ENCODE measurements at regions not wholly inside any gene's neighbourhood (a gene's known extent, or its start where the extent isn't known, plus 50 kb on each side); places are given as distances from the start of the nearest gene placed in this dataset.

DNA sequence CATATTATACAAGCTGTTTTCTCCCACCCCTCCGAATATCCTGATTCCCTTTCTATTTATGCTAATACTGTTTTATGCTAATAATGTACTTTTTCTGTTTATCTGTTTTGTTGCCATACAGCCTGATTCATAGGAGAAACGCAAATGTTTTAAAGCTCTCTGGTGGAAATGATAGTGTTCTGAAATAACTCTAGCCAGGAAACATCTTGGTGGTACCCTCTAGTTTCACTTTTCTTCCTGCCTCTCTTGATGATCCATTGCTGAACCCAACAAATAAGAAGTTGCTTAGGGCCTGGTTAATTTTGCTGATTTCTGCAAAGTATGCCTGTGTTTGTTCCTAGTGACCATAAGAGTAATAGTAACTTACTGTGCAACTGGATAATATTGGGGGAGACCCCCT lies 148.4 kb upstream of the KCTD1 start:
- Histone ChIP-seq H3K9me3 (ENCODE audit: low read length) (no peaks in the 10 kb centered on the region), H3K27ac (ENCODE audit: low read depth, low read length) (no peak overlapping the region), H3K27me3 (ENCODE audit: control insufficient read depth in 1 of 2, insufficient read depth in 2 of 2, low read length in 2 of 2) (no peaks in the 10 kb centered on the region), H3K9ac (ENCODE audit: low read length) (no peak overlapping the region), H3K36me3 (ENCODE audit: insufficient read depth, low read length) (no peaks in the 10 kb centered on the region), H3K4me3 (ENCODE audit: low read depth in 1 of 2, low read length in 2 of 2) (no peak overlapping the region), H3K4me1 (ENCODE audit: insufficient read depth, low read length) (no peaks in the 10 kb centered on the region)

GRCh38 chr18:26696308-26696707 lies 148.0 kb upstream of the KCTD1 start:
- Histone ChIP-seq H3K9me3 (ENCODE audit: low read length) (no peaks in the 10 kb centered on the region), H3K9ac (ENCODE audit: low read length) (no peak overlapping the region), H3K4me3 (ENCODE audit: low read depth in 1 of 2, low read length in 2 of 2) (no peak overlapping the region), H3K4me1 (ENCODE audit: insufficient read depth, low read length) (no peaks in the 10 kb centered on the region), H3K27me3 (ENCODE audit: control insufficient read depth in 1 of 2, insufficient read depth in 2 of 2, low read length in 2 of 2) (no peaks in the 10 kb centered on the region), H3K27ac (ENCODE audit: low read depth, low read length) (no peak overlapping the region), H3K36me3 (ENCODE audit: insufficient read depth, low read length) (no peaks in the 10 kb centered on the region)

DNA sequence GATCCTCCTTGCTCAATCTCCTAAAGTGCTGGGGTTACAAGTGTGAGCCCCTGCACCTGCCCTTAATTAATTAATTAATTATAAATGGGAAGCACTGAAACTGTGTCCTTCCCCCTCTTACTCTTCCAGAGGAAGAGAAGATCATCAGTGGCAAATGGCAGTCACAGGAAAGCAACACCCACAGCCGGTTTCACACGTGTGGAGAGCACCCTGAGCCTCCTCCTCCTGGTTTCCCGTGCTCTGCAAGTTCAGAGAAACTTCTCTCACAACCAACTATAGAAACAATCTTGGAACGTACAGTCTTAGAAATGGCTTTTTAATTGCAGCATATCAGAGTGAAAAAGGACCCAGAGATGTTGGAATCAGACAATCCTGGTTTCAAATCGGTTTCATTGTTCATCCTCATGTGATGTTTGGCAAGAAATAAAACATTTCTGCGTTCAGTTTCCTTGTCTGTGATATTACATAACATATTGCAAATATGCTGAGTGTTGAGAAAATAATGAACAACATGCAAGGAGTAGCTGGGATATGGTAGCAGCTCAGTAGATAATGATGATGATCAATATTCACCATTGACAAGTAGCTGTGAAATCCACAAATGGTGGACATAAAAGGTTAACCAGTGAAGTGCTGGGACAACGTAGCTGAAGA lies 141.0 kb upstream of the KCTD1 start:
- Histone ChIP-seq H3K4me1 (ENCODE audit: insufficient read depth, low read length) (no peaks in the 10 kb centered on the region), H3K9ac (ENCODE audit: low read length) (no peak overlapping the region), H3K9me3 (ENCODE audit: low read length) (no peaks in the 10 kb centered on the region), H3K36me3 (ENCODE audit: insufficient read depth, low read length) (no peaks in the 10 kb centered on the region), H3K27me3 (ENCODE audit: control insufficient read depth in 1 of 2, insufficient read depth in 2 of 2, low read length in 2 of 2) (no peaks in the 10 kb centered on the region), H3K27ac (ENCODE audit: low read depth, low read length) (no peak overlapping the region), H3K4me3 (ENCODE audit: low read depth in 1 of 2, low read length in 2 of 2) (no peak overlapping the region)

DNA sequence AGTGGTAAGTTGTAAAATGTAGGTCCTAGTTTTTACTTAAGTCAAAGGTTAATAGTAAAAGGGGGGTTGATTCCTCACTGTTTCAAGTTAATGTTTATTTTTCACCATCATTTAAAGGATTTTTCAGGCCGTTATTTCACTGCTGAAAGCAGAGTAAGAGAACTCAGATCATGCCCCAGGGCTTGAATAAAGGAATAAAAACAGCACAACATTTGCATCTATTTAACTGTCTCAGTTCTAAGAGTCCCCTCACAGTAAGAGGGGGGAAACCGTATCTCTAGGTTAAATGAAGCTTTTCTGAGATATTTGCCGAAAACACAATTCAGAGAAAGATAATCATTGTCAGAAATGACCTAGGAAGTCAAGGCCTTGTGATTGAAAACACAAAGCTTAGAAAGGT lies 138.2 kb upstream of the KCTD1 start:
- no peak overlapping the region for H3K27ac ChIP-seq (ENCODE audit: low read depth, low read length)

DNA sequence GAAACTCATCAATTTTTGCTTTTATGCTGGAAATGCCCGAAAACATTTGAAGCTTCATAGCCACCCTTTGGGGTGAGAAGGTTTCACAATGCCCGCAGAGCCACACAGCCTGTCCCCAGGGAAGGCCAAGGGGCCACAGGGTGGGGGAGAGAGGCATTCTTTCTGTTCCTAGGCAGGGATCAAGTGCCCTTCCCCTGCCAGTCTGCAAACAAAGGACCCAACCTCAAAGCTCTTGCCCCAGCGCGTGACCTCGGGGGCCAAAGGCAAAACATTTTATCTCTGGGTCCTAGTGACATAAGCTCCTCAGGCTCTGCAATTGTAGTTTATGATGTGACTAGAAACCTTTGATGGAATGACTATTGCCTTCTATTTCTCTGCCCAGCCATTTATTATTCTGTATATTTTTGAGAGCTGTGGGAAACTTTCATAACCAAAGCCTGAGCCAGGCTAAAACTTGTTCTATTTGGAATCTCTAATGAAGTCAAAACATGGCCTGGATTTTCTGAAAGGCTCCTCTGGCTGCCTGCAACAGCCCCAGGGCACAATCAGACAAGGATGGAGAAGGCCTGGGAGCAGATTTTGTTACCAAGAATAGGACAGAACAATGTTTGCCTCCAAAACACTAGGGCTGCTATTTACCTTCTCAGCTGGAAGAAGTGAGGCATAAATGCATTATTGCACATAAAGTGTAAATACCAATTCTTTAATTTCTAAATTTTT lies 137.2 kb upstream of the KCTD1 start:
- H3K27ac ChIP-seq (ENCODE audit: low read depth, low read length): no peak overlapping the region
- no peaks in the 10 kb centered on the region for H3K4me1 ChIP-seq (ENCODE audit: insufficient read depth, low read length)
- no peaks in the 10 kb centered on the region for H3K9me3 ChIP-seq (ENCODE audit: low read length)
- H3K9ac ChIP-seq (ENCODE audit: low read length): no peak overlapping the region
- no peaks in the 10 kb centered on the region for H3K36me3 ChIP-seq (ENCODE audit: insufficient read depth, low read length)
- H3K27me3 ChIP-seq (ENCODE audit: control insufficient read depth in 1 of 2, insufficient read depth in 2 of 2, low read length in 2 of 2): no peaks in the 10 kb centered on the region
- no peak overlapping the region for H3K4me3 ChIP-seq (ENCODE audit: low read depth in 1 of 2, low read length in 2 of 2)

More for the DNA sequence above, 138.2 kb upstream of the KCTD1 start:
- H3K9me3 ChIP-seq (ENCODE audit: low read length): no peaks in the 10 kb centered on the region
- no peaks in the 10 kb centered on the region for H3K4me1 ChIP-seq (ENCODE audit: insufficient read depth, low read length)
- no peaks in the 10 kb centered on the region for H3K36me3 ChIP-seq (ENCODE audit: insufficient read depth, low read length)
- no peaks in the 10 kb centered on the region for H3K27me3 ChIP-seq (ENCODE audit: control insufficient read depth in 1 of 2, insufficient read depth in 2 of 2, low read length in 2 of 2)
- H3K4me3 ChIP-seq (ENCODE audit: low read depth in 1 of 2, low read length in 2 of 2): no peak overlapping the region
- no peak overlapping the region for H3K9ac ChIP-seq (ENCODE audit: low read length)

DNA sequence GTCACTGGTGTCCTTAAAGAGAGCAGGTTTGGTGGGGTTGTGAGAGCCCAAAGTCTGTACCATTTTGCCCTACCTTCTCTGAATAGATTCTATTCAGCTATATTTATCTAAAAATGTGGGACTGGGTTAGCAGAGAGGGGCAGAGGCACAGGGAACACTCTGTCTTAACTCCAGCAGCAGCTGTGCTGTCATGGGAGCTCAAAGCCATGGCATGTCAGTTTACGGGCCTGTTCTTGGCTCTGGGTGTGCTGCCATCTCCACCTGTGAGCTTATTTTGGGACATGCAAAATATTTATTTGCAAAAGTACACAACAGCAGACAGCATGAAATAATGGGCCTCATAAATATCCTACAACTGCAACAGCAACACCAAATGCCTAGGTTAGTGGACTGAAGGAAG lies 129.6 kb upstream of the KCTD1 start:
- Histone ChIP-seq H3K4me3 (ENCODE audit: low read depth in 1 of 2, low read length in 2 of 2) (no peak overlapping the region), H3K27ac (ENCODE audit: low read depth, low read length) (no peak overlapping the region), H3K36me3 (ENCODE audit: insufficient read depth, low read length) (no peaks in the 10 kb centered on the region), H3K9me3 (ENCODE audit: low read length) (no peaks in the 10 kb centered on the region), H3K27me3 (ENCODE audit: control insufficient read depth in 1 of 2, insufficient read depth in 2 of 2, low read length in 2 of 2) (no peaks in the 10 kb centered on the region), H3K9ac (ENCODE audit: low read length) (no peak overlapping the region), H3K4me1 (ENCODE audit: insufficient read depth, low read length) (no peaks in the 10 kb centered on the region)

GRCh38 chr18:26667046-26667445 lies 118.7 kb upstream of the KCTD1 start:
- Histone ChIP-seq H3K4me3 (ENCODE audit: low read depth in 1 of 2, low read length in 2 of 2) (no peak overlapping the region), H3K36me3 (ENCODE audit: insufficient read depth, low read length) (no peaks in the 10 kb centered on the region), H3K27me3 (ENCODE audit: control insufficient read depth in 1 of 2, insufficient read depth in 2 of 2, low read length in 2 of 2) (no peaks in the 10 kb centered on the region), H3K27ac (ENCODE audit: low read depth, low read length) (no peak overlapping the region), H3K9me3 (ENCODE audit: low read length) (no peaks in the 10 kb centered on the region), H3K4me1 (ENCODE audit: insufficient read depth, low read length) (no peaks in the 10 kb centered on the region), H3K9ac (ENCODE audit: low read length) (no peak overlapping the region)

DNA sequence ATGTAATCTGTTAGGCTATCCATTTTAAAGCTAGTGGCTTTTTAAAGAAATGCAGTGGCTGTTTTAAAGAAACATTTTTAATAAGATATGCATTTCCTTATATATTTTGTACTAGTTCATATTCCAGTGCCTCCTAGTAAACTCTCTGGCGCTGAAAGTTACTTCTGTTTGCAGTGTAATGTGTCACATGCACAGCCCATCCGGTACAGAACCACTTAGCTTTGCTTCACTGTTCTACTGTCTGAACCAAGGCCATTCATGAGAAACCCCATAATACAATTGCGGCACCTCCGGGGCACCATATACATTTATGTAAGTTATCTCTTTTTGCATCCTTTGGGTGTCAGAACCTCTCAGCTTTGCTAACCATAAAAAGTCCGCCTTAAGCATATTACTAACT lies 114.6 kb upstream of the KCTD1 start:
- H3K4me1 ChIP-seq (ENCODE audit: insufficient read depth, low read length): peaks cover 5% of the 10 kb centered on the region
- H3K36me3 ChIP-seq (ENCODE audit: insufficient read depth, low read length): no peaks in the 10 kb centered on the region
- H3K27me3 ChIP-seq (ENCODE audit: control insufficient read depth in 1 of 2, insufficient read depth in 2 of 2, low read length in 2 of 2): no peaks in the 10 kb centered on the region
- H3K27ac ChIP-seq (ENCODE audit: low read depth, low read length): no peak overlapping the region
- H3K9me3 ChIP-seq (ENCODE audit: low read length): no peaks in the 10 kb centered on the region
- no peak overlapping the region for H3K4me3 ChIP-seq (ENCODE audit: low read depth in 1 of 2, low read length in 2 of 2)
- no peak overlapping the region for H3K9ac ChIP-seq (ENCODE audit: low read length)

DNA sequence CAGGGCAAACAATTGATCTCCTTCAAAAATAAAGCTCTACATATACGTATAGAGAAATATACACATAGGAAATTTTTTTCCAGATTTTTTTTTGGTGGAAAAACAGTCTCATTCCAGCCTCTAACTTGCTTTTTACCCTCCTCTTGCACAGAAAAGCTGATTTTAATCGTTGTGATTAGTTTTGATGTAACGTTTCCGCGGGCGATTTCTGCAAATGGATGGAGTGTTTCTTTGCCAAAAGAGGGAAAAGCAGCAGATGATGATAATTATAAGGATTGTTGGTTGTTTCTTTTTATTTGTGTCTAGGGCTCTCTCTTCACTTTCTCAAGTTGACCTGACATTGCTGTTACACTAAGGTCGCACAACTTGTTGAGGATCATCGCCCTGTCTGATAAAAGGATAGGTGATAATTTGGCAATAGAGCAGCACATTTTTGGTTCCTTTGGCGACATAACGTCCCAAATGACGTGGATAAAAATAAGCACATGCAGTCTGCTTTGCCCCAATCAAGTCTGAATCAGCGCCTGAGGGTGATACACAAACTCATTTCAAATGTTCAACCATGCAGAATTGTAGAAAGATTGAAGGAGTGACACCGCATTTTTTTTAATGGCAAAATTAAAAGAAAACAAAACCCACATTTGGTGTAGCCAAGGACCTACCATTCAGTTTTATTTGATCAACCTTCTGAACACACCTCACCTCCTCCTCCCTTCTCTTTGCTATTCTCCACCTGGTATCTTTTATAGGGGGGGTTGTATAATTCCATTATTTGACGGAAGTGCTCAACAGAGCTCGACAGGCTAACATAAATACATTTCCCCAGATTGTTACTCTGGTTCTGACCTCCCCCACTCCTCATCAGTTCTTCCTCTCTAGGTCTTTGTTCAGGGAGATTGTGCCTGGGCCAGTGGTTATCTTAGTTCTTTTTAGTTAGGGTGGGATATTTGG lies 109.6 kb upstream of the KCTD1 start:
- Histone ChIP-seq H3K9me3 (ENCODE audit: low read length) (no peaks in the 10 kb centered on the region), H3K27me3 (ENCODE audit: control insufficient read depth in 1 of 2, insufficient read depth in 2 of 2, low read length in 2 of 2) (no peaks in the 10 kb centered on the region), H3K4me3 (ENCODE audit: low read depth in 1 of 2, low read length in 2 of 2) (peak overlapping the region; percentile 72 to 73), H3K36me3 (ENCODE audit: insufficient read depth, low read length) (no peaks in the 10 kb centered on the region), H3K27ac (ENCODE audit: low read depth, low read length) (peak overlapping the region; percentile 78), H3K4me1 (ENCODE audit: insufficient read depth, low read length) (peaks cover 22% of the 10 kb centered on the region), H3K9ac (ENCODE audit: low read length) (peak overlapping the region; percentile 11)

GRCh38 chr18:26656944-26657536 lies 108.7 kb upstream of the KCTD1 start:
- H3K9ac ChIP-seq (ENCODE audit: low read length): peak overlapping the region; percentile 11
- no peaks in the 10 kb centered on the region for H3K27me3 ChIP-seq (ENCODE audit: control insufficient read depth in 1 of 2, insufficient read depth in 2 of 2, low read length in 2 of 2)
- no peaks in the 10 kb centered on the region for H3K36me3 ChIP-seq (ENCODE audit: insufficient read depth, low read length)
- peak overlapping the region; percentile 78 for H3K27ac ChIP-seq (ENCODE audit: low read depth, low read length)
- H3K4me3 ChIP-seq (ENCODE audit: low read depth in 1 of 2, low read length in 2 of 2): peak overlapping the region; percentile 72 to 73
- no peaks in the 10 kb centered on the region for H3K9me3 ChIP-seq (ENCODE audit: low read length)
- H3K4me1 ChIP-seq (ENCODE audit: insufficient read depth, low read length): peaks cover 22% of the 10 kb centered on the region

DNA sequence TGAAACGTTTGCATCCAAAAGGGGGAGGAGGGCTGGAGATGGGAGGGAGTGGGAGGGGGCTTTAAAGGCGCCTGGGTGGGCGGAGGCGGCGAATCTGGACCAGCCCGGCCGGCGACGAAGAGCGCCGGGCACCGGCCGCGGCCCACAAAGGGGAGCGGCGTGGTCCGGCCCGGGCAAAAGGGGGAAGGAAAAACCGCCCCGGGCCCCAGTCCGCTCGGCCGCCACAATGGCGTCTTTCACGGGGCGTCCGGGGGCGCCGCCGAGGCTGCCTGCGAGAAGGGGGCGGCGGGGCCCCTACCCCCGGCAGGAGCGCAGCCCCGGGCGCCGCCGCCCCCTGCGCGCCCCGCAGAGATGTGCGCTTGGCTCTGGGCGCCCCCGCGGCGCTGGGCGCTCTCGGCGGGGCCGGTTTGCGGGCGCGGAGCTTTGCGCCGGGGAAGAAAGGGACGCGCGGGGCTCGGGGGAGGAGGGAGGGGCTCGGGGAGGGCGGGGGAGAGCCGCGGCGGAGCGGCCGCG lies 108.1 kb upstream of the KCTD1 start:
- Histone ChIP-seq H3K9ac (ENCODE audit: low read length) (no peak overlapping the region), H3K9me3 (ENCODE audit: low read length) (no peaks in the 10 kb centered on the region), H3K27me3 (ENCODE audit: control insufficient read depth in 1 of 2, insufficient read depth in 2 of 2, low read length in 2 of 2) (no peaks in the 10 kb centered on the region), H3K36me3 (ENCODE audit: insufficient read depth, low read length) (no peaks in the 10 kb centered on the region), H3K4me1 (ENCODE audit: insufficient read depth, low read length) (peaks cover 22% of the 10 kb centered on the region), H3K27ac (ENCODE audit: low read depth, low read length) (peak overlapping the region; percentile 52), H3K4me3 (ENCODE audit: low read depth in 1 of 2, low read length in 2 of 2) (peak overlapping the region; percentile 55 to 56)
